Transverse colon (tissue), 4 donors: ENCODE measurements at regions not wholly inside any gene's neighbourhood (a gene's known extent, or its start where the extent isn't known, plus 50 kb on each side); places are given as distances from the start of the nearest gene placed in this dataset.

Experiments used
- EP300 ChIP-seq: sonication (generic); formaldehyde crosslinking; IDR thresholded peaks from one replicate; pipeline ENCODE4 v1.6.1; 2017; ENCODE audit warnings: antibody characterized with exemption, low read depth
- POLR2A ChIP-seq: fragments of 450-650 bp; IDR thresholded peaks from one replicate; pipeline ENCODE4 v1.6.1; 2016; ENCODE audit warnings: antibody characterized with exemption, mild to moderate bottlenecking, moderate library complexity
- POLR2AphosphoS5 ChIP-seq, 3 donors: sonication (generic); formaldehyde crosslinking; IDR thresholded peaks; one replicate each; pipeline ENCODE4 v1.6.1; 2016; ENCODE audit warnings: antibody characterized with exemption in 3 of 3
- TF ChIP-seq, protein P1 (sequence below), 5 experiments: fragments of 200-600 bp in 3 of 5; fragments of 450-650 bp in 2 of 5; sonication (generic) in 3 of 5; IDR thresholded peaks; 1 replicate in 2 of 5; 2 replicates in 3 of 5; pipeline ENCODE4 v1.5.1; 2016 to 2017; ENCODE audit warnings: antibody characterized with exemption in 5 of 5, inconsistent platforms in 3 of 5, mild to moderate bottlenecking in 2 of 5, moderate library complexity in 1 of 5

DNA sequence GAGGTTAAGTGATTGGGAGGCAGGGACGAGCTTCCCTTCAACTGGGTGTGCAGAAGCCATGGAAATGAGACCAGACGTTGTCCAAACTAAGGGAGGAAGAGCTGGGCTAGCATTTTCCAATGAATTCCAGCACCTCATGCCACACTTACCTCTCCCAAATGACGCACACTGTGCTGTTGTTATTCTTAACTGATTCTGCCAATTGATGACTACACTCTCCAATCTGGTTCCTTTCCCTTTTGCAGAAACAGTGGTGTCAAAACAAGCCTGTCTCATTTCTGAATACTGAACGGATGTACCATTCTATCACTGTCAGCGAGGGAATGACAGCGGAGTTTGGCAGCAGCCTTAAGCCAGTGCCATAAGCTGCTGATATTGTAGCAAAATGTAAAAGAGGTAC is 380.5 kb upstream of the HNRNPA3 start:
- TF ChIP-seq POLR2A (no peak), POLR2AphosphoS5 (IDR thresholded peaks at IDR 0.05) (no peak), EP300 (no peak)
- TF ChIP-seq, protein P1, sequence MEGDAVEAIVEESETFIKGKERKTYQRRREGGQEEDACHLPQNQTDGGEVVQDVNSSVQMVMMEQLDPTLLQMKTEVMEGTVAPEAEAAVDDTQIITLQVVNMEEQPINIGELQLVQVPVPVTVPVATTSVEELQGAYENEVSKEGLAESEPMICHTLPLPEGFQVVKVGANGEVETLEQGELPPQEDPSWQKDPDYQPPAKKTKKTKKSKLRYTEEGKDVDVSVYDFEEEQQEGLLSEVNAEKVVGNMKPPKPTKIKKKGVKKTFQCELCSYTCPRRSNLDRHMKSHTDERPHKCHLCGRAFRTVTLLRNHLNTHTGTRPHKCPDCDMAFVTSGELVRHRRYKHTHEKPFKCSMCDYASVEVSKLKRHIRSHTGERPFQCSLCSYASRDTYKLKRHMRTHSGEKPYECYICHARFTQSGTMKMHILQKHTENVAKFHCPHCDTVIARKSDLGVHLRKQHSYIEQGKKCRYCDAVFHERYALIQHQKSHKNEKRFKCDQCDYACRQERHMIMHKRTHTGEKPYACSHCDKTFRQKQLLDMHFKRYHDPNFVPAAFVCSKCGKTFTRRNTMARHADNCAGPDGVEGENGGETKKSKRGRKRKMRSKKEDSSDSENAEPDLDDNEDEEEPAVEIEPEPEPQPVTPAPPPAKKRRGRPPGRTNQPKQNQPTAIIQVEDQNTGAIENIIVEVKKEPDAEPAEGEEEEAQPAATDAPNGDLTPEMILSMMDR (IDR thresholded peaks at IDR 0.05) = no peak
